SK-N-SH (cell line): ENCODE measurements at regions not wholly inside any gene's neighbourhood (a gene's known extent, or its start where the extent isn't known, plus 50 kb on each side); places are given as distances from the start of the nearest gene placed in this dataset.

Source experiments
- CTCF ChIA-PET: fragments of 300-600, 350-600 bp; formaldehyde crosslinking; extraction: SDS; loops from one replicate; lab custom pipeline; 2021; lab: Yijun Ruan, JAX
- POLR2A ChIA-PET: fragments of 350-600 bp; sonication (Branson Sonifier 250); formaldehyde crosslinking; extraction: SDS; loops from one replicate; lab custom pipeline; 2020; ENCODE audit warnings: antibody characterized with exemption, inconsistent platforms; lab: Yijun Ruan, JAX
- DNase-seq: peaks from one replicate; pipeline ENCODE4 v3.0.0; 2012
- H2AFZ ChIP-seq: fragments of 200-600 bp; sonication (generic); 2 replicates; pipeline ENCODE4 v1.8.1; 2016; ENCODE audit warnings: antibody characterized with exemption, mild to moderate bottlenecking, low read depth
- H3F3A ChIP-seq: fragments of 200-600 bp; sonication (generic); replicated peaks from 2 replicates; pipeline ENCODE3; 2016; ENCODE audit warnings: antibody characterized with exemption, mild to moderate bottlenecking; ENCODE audit not compliant: insufficient read depth
- H3K27ac ChIP-seq, 2 experiments: fragments of 200-500 bp in 1 of 2; fragments of 200-600 bp in 1 of 2; sonication (Bioruptor generic) in 1 of 2; sonication (generic), shearing (Covaris generic) in 1 of 2; 2 replicates each; pipeline versions ENCODE4 v1.5.1 to v1.6.1; 2014 to 2016; ENCODE audit warnings: low read depth in 2 of 2, inconsistent platforms in 1 of 2, low read length in 1 of 2, mild to moderate bottlenecking in 1 of 2, mixed read lengths in 1 of 2
- H3K27me3 ChIP-seq: fragments of 200-600 bp; sonication (generic), shearing (Covaris generic); 2 replicates; pipeline ENCODE4 v1.6.1; 2016; ENCODE audit warnings: mixed run types; ENCODE audit not compliant: insufficient read depth
- H3K36me3 ChIP-seq, 2 experiments: fragments of 200-500 bp in 1 of 2; fragments of 200-600 bp in 1 of 2; sonication (Bioruptor generic) in 1 of 2; sonication (generic) in 1 of 2; replicated peaks in 1 of 2; 2 replicates each; pipeline versions ENCODE3 to v1.5.1; 2014 to 2016; ENCODE audit warnings: low read length in 1 of 2, mild to moderate bottlenecking in 1 of 2; ENCODE audit not compliant: insufficient read depth in 2 of 2, control insufficient read depth in 1 of 2
- H3K4me1 ChIP-seq, 2 experiments: fragments of 200-500 bp in 1 of 2; fragments of 200-600 bp in 1 of 2; sonication (Bioruptor generic) in 1 of 2; sonication (generic), shearing (Covaris generic) in 1 of 2; 2 replicates each; pipeline versions ENCODE4 v1.5.1 to v1.6.1; 2014 to 2016; ENCODE audit warnings: low read depth in 1 of 2, low read length in 1 of 2, mixed run types in 1 of 2; ENCODE audit not compliant: insufficient read depth in 2 of 2, control insufficient read depth in 1 of 2
- H3K4me2 ChIP-seq: fragments of 200-600 bp; sonication (generic), shearing (Covaris generic); 2 replicates; pipeline ENCODE4 v1.6.1; 2017; ENCODE audit warnings: mixed run types
- H3K4me3 ChIP-seq, 2 experiments: fragments of 200-500 bp in 1 of 2; fragments of 200-600 bp in 1 of 2; sonication (Bioruptor generic) in 1 of 2; sonication (generic), shearing (Covaris generic) in 1 of 2; 2 replicates each; pipeline versions ENCODE4 v1.5.1 to v1.8.1; 2014 to 2016; ENCODE audit warnings: low read depth in 2 of 2, inconsistent platforms in 1 of 2, low read length in 1 of 2, mild to moderate bottlenecking in 1 of 2, mixed read lengths in 1 of 2, moderate library complexity in 1 of 2
- H3K79me2 ChIP-seq: fragments of 200-600 bp; sonication (generic); 2 replicates; pipeline ENCODE4 v1.8.1; 2017; ENCODE audit warnings: mild to moderate bottlenecking; ENCODE audit not compliant: insufficient read depth
- H3K9ac ChIP-seq: fragments of 200-600 bp; sonication (generic); 2 replicates; pipeline ENCODE4 v1.6.1; 2017; ENCODE audit warnings: mixed run types
- H3K9me2 ChIP-seq: fragments of 200-600 bp; sonication (generic); 2 replicates; pipeline ENCODE4 v1.6.1; 2017; ENCODE audit warnings: mixed run types
- H3K9me3 ChIP-seq: fragments of 200-600 bp; sonication (generic); 2 replicates; pipeline ENCODE4 v1.6.1; 2017; ENCODE audit warnings: mixed run types, mild to moderate bottlenecking, moderate library complexity
- H4K20me1 ChIP-seq: fragments of 200-600 bp; sonication (generic); 2 replicates; pipeline ENCODE4 v1.6.1; 2017; ENCODE audit warnings: mild to moderate bottlenecking, mixed run types; ENCODE audit not compliant: insufficient read depth
- CHD2 ChIP-seq: fragments of 150-350 bp; IDR thresholded peaks from 2 replicates; pipeline ENCODE4 v1.6.1; 2018; ENCODE audit warnings: low read length; ENCODE audit not compliant: partially characterized antibody
- CTCF ChIP-seq: fragments of 200-600 bp; sonication (generic); IDR thresholded peaks from 2 replicates; pipeline ENCODE4 v1.6.1; 2017; ENCODE audit warnings: antibody characterized with exemption, mild to moderate bottlenecking, moderate library complexity
- ELF1 ChIP-seq: IDR thresholded peaks from 2 replicates; pipeline ENCODE4 v1.4.0; 2012
- EZH2phosphoT487 ChIP-seq: fragments of 200-600 bp; sonication (generic); IDR thresholded peaks from 2 replicates; pipeline ENCODE4 v1.6.1; 2017; ENCODE audit warnings: low read depth, mixed run types, mild to moderate bottlenecking, antibody characterized with exemption, moderate library complexity, borderline replicate concordance
- FOXM1 ChIP-seq: IDR thresholded peaks from 2 replicates; pipeline ENCODE4 v1.4.0; 2012; ENCODE audit warnings: low read depth, mild to moderate bottlenecking
- JUND ChIP-seq: IDR thresholded peaks from 2 replicates; pipeline ENCODE4 v1.4.0; 2012
- MEF2A ChIP-seq: IDR thresholded peaks from 2 replicates; pipeline ENCODE4 v1.4.0; 2012; ENCODE audit warnings: low read depth, borderline replicate concordance
- MXI1 ChIP-seq: IDR thresholded peaks from 2 replicates; pipeline ENCODE4 v1.6.1; 2012; ENCODE audit warnings: mild to moderate bottlenecking, low read depth, low read length, improper control_type of control experiment
- NFIC ChIP-seq: IDR thresholded peaks from 2 replicates; pipeline ENCODE4 v1.4.0; 2012; ENCODE audit warnings: borderline replicate concordance
- POLR2AphosphoS5 ChIP-seq: IDR thresholded peaks from 2 replicates; pipeline ENCODE4 v1.6.1; 2012; ENCODE audit warnings: low read depth, low read length
- RAD21 ChIP-seq: IDR thresholded peaks from 2 replicates; pipeline ENCODE4 v1.6.1; 2012; ENCODE audit warnings: mild to moderate bottlenecking, low read length
- RCOR1 ChIP-seq: fragments of 150-350 bp; IDR thresholded peaks from 2 replicates; pipeline ENCODE4 v1.6.1; 2017; ENCODE audit warnings: antibody characterized with exemption, low read length
- RXRA ChIP-seq: IDR thresholded peaks from 2 replicates; pipeline ENCODE4 v1.4.0; 2012; ENCODE audit warnings: low read depth, mild to moderate bottlenecking, borderline replicate concordance
- SIN3A ChIP-seq: IDR thresholded peaks from 2 replicates; pipeline ENCODE4 v1.6.1; 2012; ENCODE audit warnings: low read depth, mild to moderate bottlenecking, low read length, moderate library complexity, borderline replicate concordance
- SMC3 ChIP-seq: IDR thresholded peaks from 2 replicates; pipeline ENCODE4 v1.6.1; 2012; ENCODE audit warnings: low read depth, low read length, improper control_type of control experiment
- TAF1 ChIP-seq: IDR thresholded peaks from 2 replicates; pipeline ENCODE4 v1.6.1; 2012; ENCODE audit warnings: low read depth, mild to moderate bottlenecking, low read length, moderate library complexity, borderline replicate concordance
- TCF12 ChIP-seq: IDR thresholded peaks from 2 replicates; pipeline ENCODE4 v1.4.0; 2012
- TEAD4 ChIP-seq: IDR thresholded peaks from 2 replicates; pipeline ENCODE4 v1.4.0; 2012; ENCODE audit warnings: mild to moderate bottlenecking, borderline replicate concordance; ENCODE audit not compliant: insufficient read depth
- USF1 ChIP-seq: IDR thresholded peaks from 2 replicates; pipeline ENCODE4 v1.4.0; 2012; ENCODE audit warnings: low read depth, borderline replicate concordance
- YY1 ChIP-seq: IDR thresholded peaks from 2 replicates; pipeline ENCODE4 v1.4.0; 2012; ENCODE audit warnings: low read depth, mild to moderate bottlenecking
- ZBTB33 ChIP-seq: IDR thresholded peaks from 2 replicates; pipeline ENCODE4 v1.4.0; 2012; ENCODE audit warnings: low read depth, borderline replicate concordance
- WGBS: methylation state at CpG from one replicate; pipeline ENCODE4 v1.1.6; 2017; ENCODE audit warnings: low lambda C conversion rate; 5-methylcytosine and 5-hydroxymethylcytosine counted together
- TF ChIP-seq, protein P1 (sequence below): IDR thresholded peaks from 2 replicates; pipeline ENCODE4; 2012
- TF ChIP-seq, protein P2 (sequence below): IDR thresholded peaks from 2 replicates; pipeline ENCODE4 v1.4.0; 2012; ENCODE audit warnings: low read depth

- TF ChIP-seq TCF12 (no peak), RCOR1 (no peak)
Observed at GRCh38 chr1:60572378-60572777, 498.8 kb upstream of the C1orf87 start (continued).

- TF ChIP-seq ZBTB33, result no peak
- no peak for TF ChIP-seq FOXM1
- TF ChIP-seq JUND, result no peak
- TF ChIP-seq, protein P1, sequence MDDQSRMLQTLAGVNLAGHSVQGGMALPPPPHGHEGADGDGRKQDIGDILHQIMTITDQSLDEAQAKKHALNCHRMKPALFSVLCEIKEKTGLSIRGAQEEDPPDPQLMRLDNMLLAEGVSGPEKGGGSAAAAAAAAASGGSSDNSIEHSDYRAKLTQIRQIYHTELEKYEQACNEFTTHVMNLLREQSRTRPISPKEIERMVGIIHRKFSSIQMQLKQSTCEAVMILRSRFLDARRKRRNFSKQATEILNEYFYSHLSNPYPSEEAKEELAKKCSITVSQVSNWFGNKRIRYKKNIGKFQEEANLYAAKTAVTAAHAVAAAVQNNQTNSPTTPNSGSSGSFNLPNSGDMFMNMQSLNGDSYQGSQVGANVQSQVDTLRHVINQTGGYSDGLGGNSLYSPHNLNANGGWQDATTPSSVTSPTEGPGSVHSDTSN, result peak; percentile 37
- Histone ChIP-seq H3K9me3 (no peaks in the 10 kb centered on the region), H3K36me3 (no peaks in the 10 kb centered on the region), H3K4me2 (no peak overlapping the region), H3K79me2 (no peaks in the 10 kb centered on the region), H3K9me2 (no peaks in the 10 kb centered on the region), H3K27ac (no peak overlapping the region), H4K20me1 (no peaks in the 10 kb centered on the region), H3K4me1 (peaks cover 4 to 5% of the 10 kb centered on the region in 2 experiments; a peak in 3 of 4 replicates), H3K4me3 (no peak overlapping the region), H2AFZ (no peak overlapping the region), H3K27me3 (no peaks in the 10 kb centered on the region), H3K9ac (no peak overlapping the region), H3F3A (no peaks in the 10 kb centered on the region)
- WGBS, result 0% methylated on average over 1 of the region's 1 CpG
- POLR2A ChIA-PET, result no interaction called here
- DNase-seq, result no peak
- CTCF ChIA-PET, result interaction anchor here (0.7 kb wide), 1 partner anchor 126 kb away, joined by 3 read pairs; no protein-coding TSS in a partner anchor
Observed at GRCh38 chr1:60571811-60572210, 498.2 kb upstream of the C1orf87 start.

GRCh38 chr1:60569189-60569588, 495.6 kb upstream of the C1orf87 start:
- no peak overlapping the region for H2AFZ ChIP-seq
- no peaks in the 10 kb centered on the region for H3K9me3 ChIP-seq
- no peak overlapping the region for H3K4me2 ChIP-seq
- peaks cover 3 to 6% of the 10 kb centered on the region in 2 experiments; a peak in 3 of 4 replicates for H3K4me1 ChIP-seq
- no peaks in the 10 kb centered on the region for H3K27me3 ChIP-seq
- no peaks in the 10 kb centered on the region for H3K9me2 ChIP-seq
- no peaks in the 10 kb centered on the region for H3K36me3 ChIP-seq
- WGBS, result 88% methylated on average over 2 of the region's 2 CpGs
- H4K20me1 ChIP-seq, result no peaks in the 10 kb centered on the region
- DNase-seq, result no peak
- POLR2A ChIA-PET, result no interaction called here
- H3K79me2 ChIP-seq, result no peaks in the 10 kb centered on the region
- CTCF ChIA-PET, result interaction anchor here (0.6 kb wide), 1 partner anchor 290 kb away, joined by 3 read pairs; no protein-coding TSS in a partner anchor
- no peak overlapping the region for H3K27ac ChIP-seq
- H3K4me3 ChIP-seq, result no peak overlapping the region
- H3F3A ChIP-seq, result no peaks in the 10 kb centered on the region
- H3K9ac ChIP-seq, result no peak overlapping the region
- TF ChIP-seq, protein P2, sequence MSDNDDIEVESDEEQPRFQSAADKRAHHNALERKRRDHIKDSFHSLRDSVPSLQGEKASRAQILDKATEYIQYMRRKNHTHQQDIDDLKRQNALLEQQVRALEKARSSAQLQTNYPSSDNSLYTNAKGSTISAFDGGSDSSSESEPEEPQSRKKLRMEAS, result no peak
- TF ChIP-seq NFIC, result no peak
- TF ChIP-seq ELF1, result no peak
- TF ChIP-seq FOXM1, result no peak
- TF ChIP-seq RAD21, result no peak
- no peak for TF ChIP-seq EZH2phosphoT487
- TF ChIP-seq POLR2AphosphoS5, result no peak
- no peak for TF ChIP-seq CHD2
- no peak for TF ChIP-seq SMC3
- TF ChIP-seq YY1, result no peak
- no peak for TF ChIP-seq CTCF
- TF ChIP-seq TAF1, result no peak
- no peak for TF ChIP-seq MEF2A
- TF ChIP-seq JUND, result no peak
- TF ChIP-seq MXI1, result no peak
- no peak for TF ChIP-seq TEAD4
- TF ChIP-seq SIN3A, result no peak
- no peak for TF ChIP-seq RXRA
- no peak for TF ChIP-seq USF1
